ENCODE measurements at regions not wholly inside any gene's neighbourhood (a gene's known extent, or its start where the extent isn't known, plus 50 kb on each side); places are given as distances from the start of the nearest gene placed in this dataset.

GRCh38 chr2:215604606-215605005, 168.7 kb upstream of the FN1 start:
- no peak overlapping the region for H4K5ac ChIP-seq (ENCODE audit: low read length)
- H3K18ac ChIP-seq (ENCODE audit: low read length): no peak overlapping the region
- no peak overlapping the region for H3K23ac ChIP-seq (ENCODE audit: low read length)
- H2AK5ac ChIP-seq (ENCODE audit: low read length): no peak overlapping the region
- no peaks in the 10 kb centered on the region for H3K4me1 ChIP-seq (ENCODE audit: control insufficient read depth, low read depth, low read length)
- WGBS (ENCODE audit: extremely low coverage, insufficient coverage, low lambda C conversion rate): no CpG with 5 or more reads among the region's 2 CpGs
- H3K27ac ChIP-seq (ENCODE audit: low read depth, low read length): no peak overlapping the region
- H3K4ac ChIP-seq (ENCODE audit: low read depth, low read length): no peak overlapping the region
- H3K9ac ChIP-seq (ENCODE audit: low read length): no peak overlapping the region
- H3K4me2 ChIP-seq (ENCODE audit: low read length): no peak overlapping the region
- H2BK5ac ChIP-seq (ENCODE audit: low read length): no peak overlapping the region
- H3K36me3 ChIP-seq (ENCODE audit: control insufficient read depth, insufficient read depth, low read length): no peaks in the 10 kb centered on the region
- H3K4me3 ChIP-seq (ENCODE audit: low read length): no peak overlapping the region
- no peak overlapping the region for H4K8ac ChIP-seq (ENCODE audit: low read depth, low read length)
- no peak for DNase-seq
- no peak overlapping the region for H2BK120ac ChIP-seq (ENCODE audit: low read depth, low read length)
- H3K79me1 ChIP-seq (ENCODE audit: low read length): no peaks in the 10 kb centered on the region
- no peaks in the 10 kb centered on the region for H3K79me2 ChIP-seq (ENCODE audit: control insufficient read depth, insufficient read depth, low read length)
- no peak overlapping the region for H2BK15ac ChIP-seq (replicated peaks; ENCODE audit: low read depth)
- no peak overlapping the region for H3K56ac ChIP-seq (ENCODE audit: low read length)
- no peaks in the 10 kb centered on the region for H3K27me3 ChIP-seq (ENCODE audit: insufficient read depth, low read length, poor library complexity)

GRCh38 chr2:215603440-215603839, 167.6 kb upstream of the FN1 start:
- Histone ChIP-seq H3K23ac (ENCODE audit: low read length) (no peak overlapping the region), H3K4me3 (ENCODE audit: low read length) (no peak overlapping the region), H3K36me3 (ENCODE audit: control insufficient read depth, insufficient read depth, low read length) (no peaks in the 10 kb centered on the region), H3K4me1 (ENCODE audit: control insufficient read depth, low read depth, low read length) (no peaks in the 10 kb centered on the region), H4K5ac (ENCODE audit: low read length) (no peak overlapping the region), H2BK5ac (ENCODE audit: low read length) (no peak overlapping the region), H3K4me2 (ENCODE audit: low read length) (no peak overlapping the region), H3K4ac (ENCODE audit: low read depth, low read length) (no peak overlapping the region), H2BK15ac (replicated peaks; ENCODE audit: low read depth) (no peak overlapping the region), H3K27ac (ENCODE audit: low read depth, low read length) (no peak overlapping the region), H2AK5ac (ENCODE audit: low read length) (no peak overlapping the region), H3K79me2 (ENCODE audit: control insufficient read depth, insufficient read depth, low read length) (no peaks in the 10 kb centered on the region), H4K8ac (ENCODE audit: low read depth, low read length) (no peak overlapping the region), H2BK120ac (ENCODE audit: low read depth, low read length) (no peak overlapping the region), H3K79me1 (ENCODE audit: low read length) (no peaks in the 10 kb centered on the region), H3K56ac (ENCODE audit: low read length) (no peak overlapping the region), H3K9ac (ENCODE audit: low read length) (no peak overlapping the region), H3K18ac (ENCODE audit: low read length) (no peak overlapping the region), H3K27me3 (ENCODE audit: insufficient read depth, low read length, poor library complexity) (no peaks in the 10 kb centered on the region)
- WGBS (ENCODE audit: extremely low coverage, insufficient coverage, low lambda C conversion rate): no CpG with 5 or more reads among the region's 7 CpGs
- no peak for DNase-seq

DNA sequence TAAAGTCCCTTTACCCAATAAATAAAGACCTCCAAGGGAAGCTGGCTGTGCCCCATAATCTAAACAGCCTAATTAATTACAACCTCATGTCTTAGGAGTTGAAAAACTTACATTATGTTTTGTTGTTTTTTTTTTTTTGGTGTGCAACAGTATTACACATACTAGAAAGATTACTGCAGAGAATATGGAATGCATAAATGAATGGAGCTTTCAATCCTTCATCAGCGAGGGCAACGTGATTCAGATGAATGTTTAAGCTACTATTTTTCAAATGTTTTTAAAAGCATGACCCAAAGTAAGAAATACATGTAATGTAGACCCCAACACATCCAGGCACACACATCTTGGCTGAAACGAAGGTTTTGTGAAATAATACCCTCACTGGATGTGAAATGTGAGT, 167.1 kb upstream of the FN1 start:
- Histone ChIP-seq H3K27ac (ENCODE audit: low read depth, low read length) (no peak overlapping the region), H3K36me3 (ENCODE audit: control insufficient read depth, insufficient read depth, low read length) (no peaks in the 10 kb centered on the region), H3K23ac (ENCODE audit: low read length) (no peak overlapping the region), H3K4me2 (ENCODE audit: low read length) (no peak overlapping the region), H3K4me3 (ENCODE audit: low read length) (no peak overlapping the region), H2BK15ac (replicated peaks; ENCODE audit: low read depth) (no peak overlapping the region), H3K79me1 (ENCODE audit: low read length) (no peaks in the 10 kb centered on the region), H3K56ac (ENCODE audit: low read length) (no peak overlapping the region), H2BK120ac (ENCODE audit: low read depth, low read length) (no peak overlapping the region), H2BK5ac (ENCODE audit: low read length) (no peak overlapping the region), H3K4me1 (ENCODE audit: control insufficient read depth, low read depth, low read length) (no peaks in the 10 kb centered on the region), H3K4ac (ENCODE audit: low read depth, low read length) (no peak overlapping the region), H4K8ac (ENCODE audit: low read depth, low read length) (no peak overlapping the region), H3K27me3 (ENCODE audit: insufficient read depth, low read length, poor library complexity) (no peaks in the 10 kb centered on the region), H3K18ac (ENCODE audit: low read length) (no peak overlapping the region), H3K9ac (ENCODE audit: low read length) (no peak overlapping the region), H2AK5ac (ENCODE audit: low read length) (no peak overlapping the region), H4K5ac (ENCODE audit: low read length) (no peak overlapping the region), H3K79me2 (ENCODE audit: control insufficient read depth, insufficient read depth, low read length) (no peaks in the 10 kb centered on the region)
- no peak for DNase-seq
- no CpG with 5 or more reads among the region's 3 CpGs for WGBS (ENCODE audit: extremely low coverage, insufficient coverage, low lambda C conversion rate)

DNA sequence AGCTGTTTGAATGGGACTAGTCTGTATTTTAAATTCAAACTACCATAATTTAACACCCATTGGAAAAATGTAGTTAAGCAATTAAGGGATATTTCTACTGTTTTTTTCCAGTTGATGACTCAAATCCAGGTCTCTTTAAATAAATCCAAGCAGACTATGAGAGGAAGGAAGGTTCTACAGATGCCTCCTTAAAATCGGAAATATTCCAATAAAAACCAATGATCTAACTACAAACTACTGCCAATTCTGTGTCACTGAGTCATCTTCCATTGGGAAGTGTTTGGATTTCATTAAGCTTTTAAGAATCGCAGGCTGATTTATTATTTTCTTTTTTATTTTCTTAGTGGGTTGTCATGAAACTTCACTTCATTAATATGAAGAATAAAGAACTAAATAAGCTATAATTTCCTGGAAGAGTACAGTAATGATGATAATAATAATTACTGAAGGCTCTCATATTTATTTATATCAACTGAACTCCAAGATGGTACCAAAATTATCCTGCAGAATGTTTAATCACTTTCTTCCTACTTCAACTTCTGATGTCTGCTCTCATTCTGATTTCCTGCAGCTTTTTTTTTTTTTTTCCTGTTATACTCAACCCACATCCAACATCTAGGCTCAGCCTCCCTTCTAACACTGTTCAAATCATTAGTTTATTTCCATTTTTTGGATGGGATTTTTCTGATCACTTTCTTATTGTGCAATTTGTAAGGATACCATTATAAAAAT, 166.3 kb upstream of the FN1 start:
- no peak overlapping the region for H2BK15ac ChIP-seq (replicated peaks; ENCODE audit: low read depth)
- no peak overlapping the region for H4K5ac ChIP-seq (ENCODE audit: low read length)
- H3K4me2 ChIP-seq (ENCODE audit: low read length): no peak overlapping the region
- H2BK120ac ChIP-seq (ENCODE audit: low read depth, low read length): no peak overlapping the region
- no peak overlapping the region for H3K18ac ChIP-seq (ENCODE audit: low read length)
- H3K4ac ChIP-seq (ENCODE audit: low read depth, low read length): no peak overlapping the region
- no peak overlapping the region for H2BK5ac ChIP-seq (ENCODE audit: low read length)
- no peaks in the 10 kb centered on the region for H3K36me3 ChIP-seq (ENCODE audit: control insufficient read depth, insufficient read depth, low read length)
- H3K4me3 ChIP-seq (ENCODE audit: low read length): no peak overlapping the region
- DNase-seq: no peak
- no peaks in the 10 kb centered on the region for H3K79me1 ChIP-seq (ENCODE audit: low read length)
- H3K4me1 ChIP-seq (ENCODE audit: control insufficient read depth, low read depth, low read length): no peaks in the 10 kb centered on the region
- no peak overlapping the region for H4K8ac ChIP-seq (ENCODE audit: low read depth, low read length)
- H3K56ac ChIP-seq (ENCODE audit: low read length): no peak overlapping the region
- no peak overlapping the region for H3K9ac ChIP-seq (ENCODE audit: low read length)
- H3K27ac ChIP-seq (ENCODE audit: low read depth, low read length): no peak overlapping the region
- H2AK5ac ChIP-seq (ENCODE audit: low read length): no peak overlapping the region
- H3K27me3 ChIP-seq (ENCODE audit: insufficient read depth, low read length, poor library complexity): no peaks in the 10 kb centered on the region
- H3K23ac ChIP-seq (ENCODE audit: low read length): no peak overlapping the region
- WGBS (ENCODE audit: extremely low coverage, insufficient coverage, low lambda C conversion rate): no CpG with 5 or more reads among the region's 2 CpGs
- H3K79me2 ChIP-seq (ENCODE audit: control insufficient read depth, insufficient read depth, low read length): no peaks in the 10 kb centered on the region

DNA sequence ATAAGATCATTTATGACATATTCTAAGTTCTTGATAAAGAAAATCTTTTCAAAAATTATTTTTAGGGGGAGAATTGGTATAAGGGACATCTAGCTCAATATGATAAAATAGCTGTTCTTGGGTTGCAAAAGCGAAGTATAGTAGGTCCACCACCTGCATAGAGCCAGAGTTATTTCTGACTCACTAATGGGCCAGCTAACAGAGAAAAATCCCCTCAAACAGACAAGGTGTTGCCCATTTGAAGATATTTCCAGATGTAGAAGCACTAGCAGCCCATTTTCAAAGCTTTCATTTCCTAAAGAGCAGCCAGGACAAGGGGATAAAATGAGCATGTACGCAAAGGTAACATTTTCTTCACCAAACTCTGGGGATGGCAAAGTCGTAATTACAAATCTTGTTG, 165.7 kb upstream of the FN1 start:
- H3K4me1 ChIP-seq (ENCODE audit: control insufficient read depth, low read depth, low read length): no peaks in the 10 kb centered on the region
- H3K36me3 ChIP-seq (ENCODE audit: control insufficient read depth, insufficient read depth, low read length): no peaks in the 10 kb centered on the region
- no peak overlapping the region for H3K9ac ChIP-seq (ENCODE audit: low read length)
- H4K8ac ChIP-seq (ENCODE audit: low read depth, low read length): no peak overlapping the region
- no peak overlapping the region for H2BK120ac ChIP-seq (ENCODE audit: low read depth, low read length)
- H3K4ac ChIP-seq (ENCODE audit: low read depth, low read length): no peak overlapping the region
- no peak overlapping the region for H3K23ac ChIP-seq (ENCODE audit: low read length)
- no peak overlapping the region for H2BK5ac ChIP-seq (ENCODE audit: low read length)
- H3K79me1 ChIP-seq (ENCODE audit: low read length): no peaks in the 10 kb centered on the region
- no peaks in the 10 kb centered on the region for H3K79me2 ChIP-seq (ENCODE audit: control insufficient read depth, insufficient read depth, low read length)
- no CpG with 5 or more reads among the region's 3 CpGs for WGBS (ENCODE audit: extremely low coverage, insufficient coverage, low lambda C conversion rate)
- no peak overlapping the region for H4K5ac ChIP-seq (ENCODE audit: low read length)
- no peak overlapping the region for H3K4me2 ChIP-seq (ENCODE audit: low read length)
- H3K56ac ChIP-seq (ENCODE audit: low read length): no peak overlapping the region
- no peak overlapping the region for H3K4me3 ChIP-seq (ENCODE audit: low read length)
- H2AK5ac ChIP-seq (ENCODE audit: low read length): no peak overlapping the region
- DNase-seq: no peak
- no peak overlapping the region for H2BK15ac ChIP-seq (replicated peaks; ENCODE audit: low read depth)
- no peak overlapping the region for H3K18ac ChIP-seq (ENCODE audit: low read length)
- no peak overlapping the region for H3K27ac ChIP-seq (ENCODE audit: low read depth, low read length)
- no peaks in the 10 kb centered on the region for H3K27me3 ChIP-seq (ENCODE audit: insufficient read depth, low read length, poor library complexity)

- Histone ChIP-seq H3K27ac (ENCODE audit: low read depth, low read length) (no peak overlapping the region), H2BK5ac (ENCODE audit: low read length) (no peak overlapping the region), H3K56ac (ENCODE audit: low read length) (no peak overlapping the region), H3K4me2 (ENCODE audit: low read length) (no peak overlapping the region), H3K79me2 (ENCODE audit: control insufficient read depth, insufficient read depth, low read length) (no peaks in the 10 kb centered on the region), H3K4me3 (ENCODE audit: low read length) (no peak overlapping the region), H3K4ac (ENCODE audit: low read depth, low read length) (no peak overlapping the region), H2AK5ac (ENCODE audit: low read length) (no peak overlapping the region), H2BK120ac (ENCODE audit: low read depth, low read length) (no peak overlapping the region), H4K5ac (ENCODE audit: low read length) (no peak overlapping the region), H4K8ac (ENCODE audit: low read depth, low read length) (no peak overlapping the region), H3K23ac (ENCODE audit: low read length) (no peak overlapping the region), H3K79me1 (ENCODE audit: low read length) (no peaks in the 10 kb centered on the region), H2BK15ac (replicated peaks; ENCODE audit: low read depth) (no peak overlapping the region), H3K18ac (ENCODE audit: low read length) (no peak overlapping the region), H3K27me3 (ENCODE audit: insufficient read depth, low read length, poor library complexity) (no peaks in the 10 kb centered on the region), H3K9ac (ENCODE audit: low read length) (no peak overlapping the region), H3K4me1 (ENCODE audit: control insufficient read depth, low read depth, low read length) (no peaks in the 10 kb centered on the region), H3K36me3 (ENCODE audit: control insufficient read depth, insufficient read depth, low read length) (no peaks in the 10 kb centered on the region)
- DNase-seq: no peak
- WGBS (ENCODE audit: extremely low coverage, insufficient coverage, low lambda C conversion rate): no CpG with 5 or more reads among the region's 3 CpGs
These were observed 162.6 kb upstream of the FN1 start for GRCh38 chr2:215598376-215598975.
